Activated T-helper 17 cell treated with anti-CD3 and anti-CD28 coated beads, Interleukin-2, amount 50 U/mL, for 72 hours (primary cell): ENCODE measurements at regions not wholly inside any gene's neighbourhood (a gene's known extent, or its start where the extent isn't known, plus 50 kb on each side); places are given as distances from the start of the nearest gene placed in this dataset.

ENCODE experiments used
- ATAC-seq: fragments of 150-1000 bp; cut with Tn5 transposase; replicated peaks from 2 replicates; pipeline ENCODE4 v1.10.0; 2021; ENCODE audit warnings: mild to moderate bottlenecking, moderate library complexity
- H3K27ac Mint-ChIP-seq: one replicate; pipeline ENCODE4 v1.8.0; 2022; ENCODE audit warnings: mixed read lengths
- H3K27me3 Mint-ChIP-seq: one replicate; pipeline ENCODE4 v1.8.0; 2022; ENCODE audit warnings: mixed read lengths
- H3K36me3 Mint-ChIP-seq: one replicate; pipeline ENCODE4 v1.8.0; 2022; ENCODE audit warnings: low read depth, mild to moderate bottlenecking, mixed read lengths
- H3K4me1 Mint-ChIP-seq: one replicate; pipeline ENCODE4 v1.8.0; 2022; ENCODE audit warnings: mixed read lengths
- H3K4me3 Mint-ChIP-seq: one replicate; pipeline ENCODE4 v1.8.0; 2022; ENCODE audit warnings: mild to moderate bottlenecking, mixed read lengths
- H3K9me3 Mint-ChIP-seq: one replicate; pipeline ENCODE4 v1.8.0; 2022; ENCODE audit warnings: mixed read lengths

DNA sequence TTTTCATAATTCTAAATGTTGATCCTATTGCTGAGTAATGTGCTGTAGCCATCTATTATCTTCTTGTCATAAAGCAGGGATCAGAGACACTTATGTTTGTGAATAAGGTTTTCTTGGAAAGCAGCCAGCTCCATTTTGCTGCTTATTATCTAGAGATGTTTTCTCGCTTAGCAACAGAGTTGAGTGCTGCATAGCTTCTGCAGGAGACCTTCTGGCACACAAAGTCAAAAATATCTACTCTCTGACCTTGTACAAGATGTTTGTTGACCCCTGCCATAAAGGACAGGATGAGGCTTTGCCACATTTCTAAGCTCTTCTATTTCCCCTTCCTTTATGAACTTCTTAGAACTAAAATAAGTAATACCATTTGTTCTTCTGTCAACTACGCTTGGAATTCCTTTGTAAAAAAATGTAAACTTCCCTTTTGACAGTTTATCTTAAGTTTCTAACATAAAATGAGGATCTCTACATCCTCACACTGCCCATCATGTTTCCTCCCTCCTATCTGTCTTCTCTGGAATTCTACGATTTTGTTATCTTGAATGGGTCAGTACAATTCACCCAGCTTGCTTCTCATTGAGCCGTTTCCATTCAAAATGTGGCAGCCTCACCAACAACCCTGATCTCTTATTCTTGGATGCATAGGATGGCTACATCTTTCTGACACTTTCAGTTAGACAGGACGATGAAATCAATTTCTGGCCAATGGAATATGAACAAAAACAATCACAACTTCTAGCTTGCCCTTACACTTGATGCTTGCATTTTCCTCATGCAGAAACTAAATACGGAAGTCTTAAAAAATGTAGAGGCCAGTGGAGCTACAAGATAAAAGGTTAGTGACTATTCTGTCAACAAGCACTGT, 1377.0 kb downstream of the SUCLG1 start:
- no peak for ATAC-seq
- H3K27ac Mint-ChIP-seq: no peak overlapping the region
- H3K4me1 Mint-ChIP-seq: no peaks in the 10 kb centered on the region
- peaks cover 12% of the 10 kb centered on the region for H3K9me3 Mint-ChIP-seq
- H3K27me3 Mint-ChIP-seq: no peaks in the 10 kb centered on the region
- H3K36me3 Mint-ChIP-seq: no peaks in the 10 kb centered on the region
- H3K4me3 Mint-ChIP-seq: no peak overlapping the region

- no peaks in the 10 kb centered on the region for H3K36me3 Mint-ChIP-seq
- no peak overlapping the region for H3K27ac Mint-ChIP-seq
- H3K9me3 Mint-ChIP-seq: peaks cover 13% of the 10 kb centered on the region
- H3K4me3 Mint-ChIP-seq: no peak overlapping the region
- no peak for ATAC-seq
- no peaks in the 10 kb centered on the region for H3K4me1 Mint-ChIP-seq
- no peaks in the 10 kb centered on the region for H3K27me3 Mint-ChIP-seq
These were observed 1380.1 kb downstream of the SUCLG1 start for GRCh38 chr2:83079007-83079406.

DNA sequence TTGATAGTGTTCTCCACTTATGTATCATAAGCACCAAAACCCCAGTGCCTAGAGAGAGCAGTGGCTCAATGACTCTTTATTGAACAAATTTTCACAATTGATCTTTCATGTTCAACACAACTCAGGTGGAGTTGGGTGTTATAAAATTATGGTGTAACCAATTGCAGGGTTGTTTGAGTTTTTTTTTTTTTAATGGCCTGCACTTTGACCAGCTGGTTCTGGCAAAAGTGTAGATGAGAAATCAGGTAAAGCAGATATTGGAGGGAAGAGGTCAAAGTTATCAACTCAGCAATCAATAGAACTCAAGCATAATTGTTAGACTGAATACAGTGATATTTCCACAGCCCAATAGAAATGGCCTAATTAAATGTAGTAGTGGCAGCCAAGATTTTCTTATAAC, 1386.3 kb downstream of the SUCLG1 start:
- ATAC-seq: no peak
- no peak overlapping the region for H3K27ac Mint-ChIP-seq
- H3K27me3 Mint-ChIP-seq: no peaks in the 10 kb centered on the region
- no peak overlapping the region for H3K4me3 Mint-ChIP-seq
- peaks cover 14% of the 10 kb centered on the region for H3K9me3 Mint-ChIP-seq
- H3K4me1 Mint-ChIP-seq: no peaks in the 10 kb centered on the region
- H3K36me3 Mint-ChIP-seq: no peaks in the 10 kb centered on the region

- peaks cover 13% of the 10 kb centered on the region for H3K9me3 Mint-ChIP-seq
- H3K27ac Mint-ChIP-seq: no peak overlapping the region
- H3K4me1 Mint-ChIP-seq: no peaks in the 10 kb centered on the region
- no peaks in the 10 kb centered on the region for H3K36me3 Mint-ChIP-seq
- no peak for ATAC-seq
- H3K27me3 Mint-ChIP-seq: no peaks in the 10 kb centered on the region
- H3K4me3 Mint-ChIP-seq: no peak overlapping the region
These were observed 1387.2 kb downstream of the SUCLG1 start for GRCh38 chr2:83071914-83072313.

DNA sequence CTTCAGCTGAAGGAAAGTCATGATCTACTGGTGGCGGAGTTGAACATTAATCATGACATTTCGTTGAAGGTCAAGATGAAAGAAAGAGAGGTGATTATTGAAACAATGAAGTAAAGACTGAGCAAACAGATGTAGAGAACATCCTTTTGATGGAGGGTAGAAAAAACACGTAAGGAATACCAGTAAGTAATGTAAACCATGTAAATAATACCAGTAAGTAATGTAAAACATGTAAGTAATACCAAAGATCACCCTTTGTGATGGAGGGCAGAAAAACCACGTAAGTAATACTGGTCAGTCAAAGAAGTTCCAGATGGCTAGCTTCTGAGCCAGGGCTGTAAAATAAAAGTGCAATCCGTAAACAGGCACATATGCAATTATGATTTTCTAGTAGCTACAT, 1387.7 kb downstream of the SUCLG1 start:
- Mint-ChIP-seq H3K27ac (no peak overlapping the region), H3K36me3 (no peaks in the 10 kb centered on the region), H3K27me3 (no peaks in the 10 kb centered on the region), H3K4me3 (no peak overlapping the region), H3K9me3 (peaks cover 13% of the 10 kb centered on the region), H3K4me1 (no peaks in the 10 kb centered on the region)
- ATAC-seq: no peak

DNA sequence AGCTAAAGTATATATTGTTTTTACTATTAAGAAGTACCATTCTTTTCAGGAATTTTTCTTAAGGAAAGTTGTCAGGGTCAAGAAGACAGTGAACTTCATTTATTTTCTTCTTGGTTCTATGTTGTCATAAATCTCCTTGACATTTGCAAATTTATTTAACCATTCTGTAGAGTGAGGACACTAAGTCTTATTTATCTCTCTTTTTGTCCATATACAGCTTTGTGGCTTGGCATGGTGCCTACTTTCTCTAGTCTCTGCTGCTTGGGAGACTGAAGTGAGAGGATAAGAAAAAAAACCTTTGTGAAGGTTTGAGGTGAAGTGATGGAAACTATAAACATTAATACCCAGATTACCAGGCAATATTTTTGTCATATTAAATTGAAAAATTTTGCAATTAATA, 1389.4 kb downstream of the SUCLG1 start:
- no peak overlapping the region for H3K27ac Mint-ChIP-seq
- ATAC-seq: no peak
- H3K27me3 Mint-ChIP-seq: no peaks in the 10 kb centered on the region
- no peaks in the 10 kb centered on the region for H3K36me3 Mint-ChIP-seq
- H3K4me1 Mint-ChIP-seq: no peaks in the 10 kb centered on the region
- peaks cover 9% of the 10 kb centered on the region for H3K9me3 Mint-ChIP-seq
- H3K4me3 Mint-ChIP-seq: no peak overlapping the region

DNA sequence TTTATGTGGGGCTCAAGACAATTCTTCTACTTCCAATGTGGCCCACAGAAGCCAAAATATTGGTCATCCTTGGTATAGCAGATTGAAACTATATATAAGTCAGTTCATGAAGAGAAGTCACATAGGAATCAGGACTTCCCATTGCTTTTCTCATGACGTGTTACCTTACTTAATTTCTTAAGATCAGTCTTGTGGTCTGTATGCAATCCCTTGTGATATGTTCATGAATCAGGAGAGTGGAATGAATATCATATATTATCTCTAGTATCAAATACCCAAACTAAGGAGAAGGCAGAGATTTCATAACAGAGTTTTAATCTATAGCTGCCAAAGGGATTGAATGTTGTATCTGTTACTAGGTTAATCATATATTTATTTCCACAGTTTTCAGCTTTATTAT, 1390.4 kb downstream of the SUCLG1 start:
- Mint-ChIP-seq H3K27me3 (no peaks in the 10 kb centered on the region), H3K27ac (no peak overlapping the region), H3K9me3 (peaks cover 7% of the 10 kb centered on the region), H3K36me3 (no peaks in the 10 kb centered on the region), H3K4me3 (no peak overlapping the region), H3K4me1 (no peaks in the 10 kb centered on the region)
- no peak for ATAC-seq

DNA sequence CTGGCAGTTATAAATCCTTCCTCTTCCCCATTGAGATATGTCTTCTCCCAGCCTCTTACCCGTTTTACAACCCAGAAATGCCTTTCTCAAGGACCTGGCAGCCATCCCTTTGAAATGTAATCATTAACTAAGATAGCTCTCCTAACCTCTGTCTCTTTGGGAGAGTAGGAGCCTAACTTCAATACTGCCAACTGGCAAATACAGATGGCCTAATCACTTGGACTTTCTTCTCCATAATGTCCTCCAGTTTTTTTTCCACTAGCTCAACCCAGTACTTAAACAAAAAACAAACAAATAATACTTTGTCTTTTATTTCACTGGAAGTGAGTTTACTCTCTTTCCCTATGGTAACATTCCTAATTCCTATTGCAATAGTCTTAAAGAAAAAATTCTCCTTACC, 1391.1 kb downstream of the SUCLG1 start:
- Mint-ChIP-seq H3K27me3 (no peaks in the 10 kb centered on the region), H3K9me3 (peaks cover 7% of the 10 kb centered on the region), H3K4me3 (no peak overlapping the region), H3K4me1 (no peaks in the 10 kb centered on the region), H3K36me3 (no peaks in the 10 kb centered on the region), H3K27ac (no peak overlapping the region)
- no peak for ATAC-seq

DNA sequence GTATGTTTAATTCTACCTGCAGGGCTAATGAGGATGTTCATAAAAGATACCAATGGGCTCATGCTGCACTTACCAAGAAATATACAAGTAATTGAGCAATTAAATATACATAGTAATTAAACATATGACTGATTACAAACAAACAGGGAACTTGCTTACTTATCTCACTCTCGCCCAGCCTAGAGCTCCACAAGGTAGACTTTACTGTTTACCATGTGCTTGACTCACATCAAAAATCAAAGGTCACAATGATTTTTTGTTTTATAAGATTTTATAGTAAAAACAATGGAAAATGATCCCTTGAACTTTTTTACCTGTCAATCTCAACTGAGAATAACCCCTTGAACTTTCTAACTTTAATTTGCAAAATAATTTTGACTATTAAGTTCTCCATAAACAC, 1395.1 kb downstream of the SUCLG1 start:
- Mint-ChIP-seq H3K4me1 (no peaks in the 10 kb centered on the region), H3K27me3 (no peaks in the 10 kb centered on the region), H3K9me3 (peaks cover under 1% of the 10 kb centered on the region), H3K36me3 (no peaks in the 10 kb centered on the region), H3K27ac (no peak overlapping the region), H3K4me3 (no peak overlapping the region)
- no peak for ATAC-seq

DNA sequence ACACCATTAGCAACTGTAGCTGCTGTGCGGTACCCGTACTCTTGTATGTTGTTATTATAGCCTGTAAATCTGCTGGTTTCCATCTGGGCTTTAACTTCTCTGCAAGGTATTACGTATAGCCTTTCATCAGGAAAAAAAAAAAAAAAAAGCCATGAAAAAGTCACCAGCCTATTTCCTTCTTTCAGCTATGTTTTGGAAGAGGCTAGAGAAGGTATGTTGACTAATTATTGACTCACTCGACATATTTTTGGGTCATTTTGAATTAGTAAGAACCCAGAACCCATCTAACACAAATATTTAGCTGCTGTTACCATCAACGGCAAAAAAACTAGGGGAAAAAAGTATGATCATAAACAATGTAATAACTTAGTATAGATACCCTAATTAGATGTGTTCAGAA, 1395.6 kb downstream of the SUCLG1 start:
- Mint-ChIP-seq H3K27ac (no peak overlapping the region), H3K4me3 (no peak overlapping the region), H3K36me3 (no peaks in the 10 kb centered on the region), H3K4me1 (no peaks in the 10 kb centered on the region), H3K27me3 (no peaks in the 10 kb centered on the region), H3K9me3 (peaks cover 4% of the 10 kb centered on the region)
- ATAC-seq: no peak

GRCh38 chr2:83058683-83059082, 1400.4 kb downstream of the SUCLG1 start:
- peaks cover 4% of the 10 kb centered on the region for H3K9me3 Mint-ChIP-seq
- H3K4me1 Mint-ChIP-seq: no peaks in the 10 kb centered on the region
- no peaks in the 10 kb centered on the region for H3K27me3 Mint-ChIP-seq
- no peak overlapping the region for H3K27ac Mint-ChIP-seq
- no peak overlapping the region for H3K4me3 Mint-ChIP-seq
- ATAC-seq: no peak
- no peaks in the 10 kb centered on the region for H3K36me3 Mint-ChIP-seq

DNA sequence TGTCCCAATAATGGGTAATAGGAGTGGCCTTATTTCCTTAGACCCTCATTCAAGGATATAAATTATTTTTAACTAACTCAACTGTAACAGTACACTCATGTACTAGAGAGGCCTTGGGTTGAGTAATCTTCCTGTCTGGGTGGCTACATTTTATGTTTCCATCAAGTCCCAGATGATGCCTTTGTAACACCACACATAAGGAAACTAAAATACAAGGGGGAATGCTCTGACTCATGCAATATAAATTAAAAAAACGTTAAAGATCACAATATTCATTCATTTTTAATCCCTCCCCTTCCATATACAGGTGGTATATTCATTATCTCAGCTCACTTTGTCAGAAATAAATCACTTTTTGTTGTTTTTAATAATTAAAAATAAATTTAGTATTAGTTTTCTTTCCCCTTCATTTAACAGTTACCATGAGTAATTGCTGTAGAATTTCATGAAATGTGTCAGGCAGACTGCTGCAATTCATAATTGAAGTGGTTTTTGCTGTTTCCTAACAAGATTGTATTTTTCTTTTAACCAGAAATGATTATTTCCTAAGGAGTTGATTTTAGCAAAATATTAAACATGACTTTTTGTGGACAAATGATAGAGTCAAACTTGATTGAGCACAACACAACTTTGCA, 1403.6 kb downstream of the SUCLG1 start:
- no peaks in the 10 kb centered on the region for H3K27me3 Mint-ChIP-seq
- H3K4me3 Mint-ChIP-seq: no peak overlapping the region
- H3K27ac Mint-ChIP-seq: no peak overlapping the region
- no peaks in the 10 kb centered on the region for H3K36me3 Mint-ChIP-seq
- ATAC-seq: no peak
- H3K9me3 Mint-ChIP-seq: peaks cover 11% of the 10 kb centered on the region
- no peaks in the 10 kb centered on the region for H3K4me1 Mint-ChIP-seq

DNA sequence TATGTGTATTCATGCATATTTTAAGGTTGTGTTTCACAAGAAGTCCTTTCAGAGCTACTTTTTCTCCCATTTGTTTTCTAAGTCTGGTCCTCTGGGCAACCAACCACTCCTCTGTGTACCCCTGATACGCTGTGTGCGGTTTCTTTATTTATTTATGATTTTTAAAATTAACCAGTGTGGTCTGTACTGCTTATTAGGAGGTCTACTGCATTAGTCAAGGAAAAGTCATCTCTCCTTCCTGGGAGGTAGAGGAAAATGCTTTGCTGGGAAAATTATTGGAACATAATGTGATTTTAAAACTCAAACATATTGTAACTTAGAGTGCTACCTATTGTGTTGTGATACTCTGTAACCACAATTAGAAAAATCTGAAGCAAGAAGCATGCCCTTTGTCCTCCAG, 1404.3 kb downstream of the SUCLG1 start:
- Mint-ChIP-seq H3K36me3 (no peaks in the 10 kb centered on the region), H3K4me3 (no peak overlapping the region), H3K27ac (no peak overlapping the region), H3K9me3 (peaks cover 11% of the 10 kb centered on the region), H3K4me1 (no peaks in the 10 kb centered on the region), H3K27me3 (no peaks in the 10 kb centered on the region)
- ATAC-seq: no peak

DNA sequence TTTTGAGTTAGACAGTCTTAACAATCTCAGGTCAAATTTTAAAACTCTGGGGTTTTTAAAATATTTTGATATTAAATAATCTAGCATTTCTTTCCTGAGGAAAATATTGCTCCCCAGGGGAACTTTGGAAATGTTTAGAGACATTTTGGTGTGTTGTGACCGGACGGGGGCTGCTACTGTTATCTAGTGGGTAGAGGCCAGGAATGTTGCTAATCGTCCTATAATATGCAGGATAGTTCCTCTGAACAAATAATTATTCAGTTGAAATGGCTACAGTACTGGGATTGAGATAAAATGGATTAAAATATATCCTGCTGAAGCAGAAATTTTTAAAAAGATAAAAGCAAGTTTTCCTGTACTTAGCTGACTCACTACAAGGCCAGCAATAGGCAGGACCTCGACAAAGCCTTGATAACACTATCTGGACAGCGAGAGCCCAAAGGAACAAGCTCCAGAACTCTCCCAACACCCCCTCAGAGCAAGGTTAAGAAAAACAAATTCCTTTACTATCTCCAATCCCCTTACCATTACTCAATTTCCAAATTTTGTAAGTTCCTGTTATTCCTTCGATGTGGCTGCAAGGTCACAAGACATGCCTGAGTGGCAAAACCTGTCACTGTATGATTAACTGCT, 1407.4 kb downstream of the SUCLG1 start:
- Mint-ChIP-seq H3K36me3 (no peaks in the 10 kb centered on the region), H3K27me3 (no peaks in the 10 kb centered on the region), H3K27ac (no peak overlapping the region), H3K4me3 (no peak overlapping the region), H3K4me1 (no peaks in the 10 kb centered on the region), H3K9me3 (peaks cover 11% of the 10 kb centered on the region)
- ATAC-seq: no peak

DNA sequence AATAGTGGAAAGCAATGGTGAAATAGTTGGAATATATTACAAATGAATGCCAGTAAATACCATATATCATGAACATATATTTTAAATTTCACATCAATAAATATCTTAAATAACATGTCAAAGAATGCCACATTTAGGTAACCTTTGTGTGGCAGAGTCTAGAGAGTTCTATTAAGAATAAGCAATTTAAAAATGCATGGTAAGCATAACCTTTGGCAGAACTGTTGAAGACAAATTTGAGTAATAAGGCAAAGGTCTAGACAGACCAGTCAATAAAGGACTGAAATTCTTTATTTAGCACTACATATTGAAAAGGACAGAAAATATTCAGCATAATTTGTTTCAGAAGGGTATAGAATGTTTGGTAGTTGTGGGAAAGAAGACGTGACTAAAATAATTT, 1417.0 kb downstream of the SUCLG1 start:
- no peak for ATAC-seq
- no peak overlapping the region for H3K4me3 Mint-ChIP-seq
- no peaks in the 10 kb centered on the region for H3K4me1 Mint-ChIP-seq

More for the DNA sequence above, 1417.0 kb downstream of the SUCLG1 start:
- H3K36me3 Mint-ChIP-seq: no peaks in the 10 kb centered on the region
- no peak overlapping the region for H3K27ac Mint-ChIP-seq
- H3K9me3 Mint-ChIP-seq: peaks cover 4% of the 10 kb centered on the region
- no peaks in the 10 kb centered on the region for H3K27me3 Mint-ChIP-seq
